ENCODE measurements at regions not wholly inside any gene's neighbourhood (a gene's known extent, or its start where the extent isn't known, plus 50 kb on each side); places are given as distances from the start of the nearest gene placed in this dataset.
"Not testable (repeated sequence)": the region's sequence is repeated elsewhere in the genome, so short reads cannot be mapped to it uniquely, and the experiment has no call there.

GRCh38 chrX:114057422-114057821 lies 526.5 kb upstream of the HTR2C start:
- TF ChIP-seq CTCF (IDR thresholded peaks at IDR 0.05; ENCODE audit: borderline replicate concordance, extremely low read depth, low read length, poor library complexity, severe bottlenecking); EZH2 (IDR thresholded peaks at IDR 0.05; ENCODE audit: borderline replicate concordance, low read depth, low read length, severe bottlenecking): not testable (repeated sequence)

Measured in DND-41 (cell line).